HG03280 (cell line): ENCODE measurements at regions not wholly inside any gene's neighbourhood (a gene's known extent, or its start where the extent isn't known, plus 50 kb on each side); places are given as distances from the start of the nearest gene placed in this dataset.
"Not testable (repeated sequence)": the region's sequence is repeated elsewhere in the genome, so short reads cannot be mapped to it uniquely, and the experiment has no call there.

Experiments
- ATAC-seq: cut with Tn5 transposase; IDR thresholded peaks from one replicate; pipeline ENCODE4 v1.9.1; 2021; ENCODE audit warnings: mild to moderate bottlenecking, moderate library complexity; ENCODE audit not compliant: unreplicated experiment

GRCh38 chr1:47680815-47681475 is 243.1 kb downstream of the FOXD2 start:
- no peak for ATAC-seq

- no peak for ATAC-seq
These were observed 243.9 kb downstream of the FOXD2 start for GRCh38 chr1:47681735-47682134.

GRCh38 chr1:47682198-47682597 is 244.4 kb downstream of the FOXD2 start:
- no peak for ATAC-seq

- ATAC-seq, result no peak
These were observed 245.0 kb downstream of the FOXD2 start for GRCh38 chr1:47682786-47683350.

GRCh38 chr1:47683401-47683800 is 245.6 kb downstream of the FOXD2 start:
- ATAC-seq, result no peak

GRCh38 chr1:47684518-47684917 is 246.7 kb downstream of the FOXD2 start:
- ATAC-seq, result no peak

GRCh38 chr1:47684964-47685762 is 247.3 kb downstream of the FOXD2 start:
- ATAC-seq, result no peak

- ATAC-seq, result no peak
These were observed 247.9 kb downstream of the FOXD2 start for GRCh38 chr1:47685763-47686066.

GRCh38 chr1:47686731-47687630 is 249.1 kb downstream of the FOXD2 start:
- no peak for ATAC-seq

- ATAC-seq, result no peak
These were observed 250.0 kb downstream of the FOXD2 start for GRCh38 chr1:47687631-47688460.

GRCh38 chr1:47688461-47689296 is 250.8 kb downstream of the FOXD2 start:
- no peak for ATAC-seq

- no peak for ATAC-seq
These were observed 252.1 kb downstream of the FOXD2 start for GRCh38 chr1:47689894-47690293.

GRCh38 chr1:47690341-47691250 is 252.8 kb downstream of the FOXD2 start:
- no peak for ATAC-seq

- not testable (repeated sequence) for ATAC-seq
These were observed 253.4 kb downstream of the FOXD2 start for GRCh38 chr1:47691293-47691692.

GRCh38 chr1:47692196-47692595 is 254.4 kb downstream of the FOXD2 start:
- ATAC-seq, result no peak

- no peak for ATAC-seq
These were observed 255.3 kb downstream of the FOXD2 start for GRCh38 chr1:47693115-47693514.

GRCh38 chr1:47694011-47694890 is 256.4 kb downstream of the FOXD2 start:
- ATAC-seq, result no peak

GRCh38 chr1:47696404-47696736 is 258.5 kb downstream of the FOXD2 start:
- ATAC-seq, result no peak
